GM21723 (cell line): ENCODE measurements at regions not wholly inside any gene's neighbourhood (a gene's known extent, or its start where the extent isn't known, plus 50 kb on each side); places are given as distances from the start of the nearest gene placed in this dataset.
A peak's percentile ranks its signal among the peaks of the same experiment; 100 is the strongest.
"Not testable (repeated sequence)": the region's sequence is repeated elsewhere in the genome, so short reads cannot be mapped to it uniquely, and the experiment has no call there.

ENCODE experiments used
- ATAC-seq: cut with Tn5 transposase; IDR thresholded peaks from one replicate; pipeline ENCODE4 v1.9.1; 2021; ENCODE audit warnings: mild to moderate bottlenecking, moderate library complexity; ENCODE audit not compliant: unreplicated experiment

- no peak for ATAC-seq
These were observed 93.2 kb downstream of the AKR1D1 start for GRCh38 chr7:138169441-138169851.

DNA sequence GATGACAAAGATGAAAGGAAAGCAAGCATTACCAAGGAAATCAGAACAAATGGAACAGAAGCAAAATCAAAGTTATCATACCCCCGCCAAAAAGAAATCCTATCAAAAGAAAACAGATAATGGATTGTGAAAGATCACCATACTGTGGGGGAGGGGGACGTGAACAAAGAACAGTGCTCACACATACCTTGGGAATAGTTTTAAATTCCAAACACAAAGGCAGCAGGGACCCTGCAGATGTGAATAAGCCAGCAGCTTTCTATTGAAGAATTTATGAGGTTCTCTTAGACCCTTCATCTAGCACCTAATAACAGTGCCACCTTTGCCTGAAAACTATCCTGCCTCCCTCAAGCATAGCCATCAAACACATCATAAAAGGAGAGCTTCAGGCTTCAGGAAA lies 94.0 kb downstream of the AKR1D1 start:
- ATAC-seq, result no peak

DNA sequence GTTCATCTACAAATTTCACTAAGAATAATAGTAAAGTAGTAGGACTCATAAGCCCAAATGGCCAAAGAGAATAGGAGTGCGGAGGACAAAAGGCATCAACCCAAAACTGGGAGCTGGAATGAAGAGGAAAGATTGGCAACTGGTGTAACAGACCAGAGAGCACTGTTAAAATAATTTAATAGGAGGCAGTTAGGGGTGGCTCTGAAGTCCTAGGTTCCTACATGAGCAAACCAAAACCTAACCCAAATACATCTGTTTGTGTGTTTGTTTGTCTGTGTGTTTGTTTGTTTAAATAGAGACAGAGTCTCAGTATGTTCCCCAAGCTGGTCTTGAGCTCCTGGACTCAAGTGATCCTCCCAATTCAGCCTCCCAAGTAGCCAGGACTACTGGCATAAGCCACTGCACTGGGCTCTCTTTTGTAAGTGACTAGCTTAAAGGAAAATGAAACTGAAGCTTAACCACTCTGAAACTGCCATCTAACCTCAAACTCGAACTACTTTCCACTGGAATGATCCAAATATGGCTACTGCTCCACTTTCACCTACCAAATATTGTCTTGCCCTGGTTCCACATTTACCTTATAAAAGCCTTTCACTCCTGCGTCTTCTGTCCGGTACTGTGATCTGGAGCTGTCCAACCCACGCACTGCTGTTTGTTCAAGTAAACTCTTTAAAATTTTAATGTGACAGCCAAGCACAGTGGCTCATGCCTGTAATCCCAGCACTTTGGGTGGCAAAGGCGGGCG lies 94.9 kb downstream of the AKR1D1 start:
- peak; percentile 98 for ATAC-seq

GRCh38 chr7:138173548-138173947 lies 97.3 kb downstream of the AKR1D1 start:
- ATAC-seq, result no peak

- no peak for ATAC-seq
These were observed 99.8 kb downstream of the AKR1D1 start for GRCh38 chr7:138176060-138176459.

DNA sequence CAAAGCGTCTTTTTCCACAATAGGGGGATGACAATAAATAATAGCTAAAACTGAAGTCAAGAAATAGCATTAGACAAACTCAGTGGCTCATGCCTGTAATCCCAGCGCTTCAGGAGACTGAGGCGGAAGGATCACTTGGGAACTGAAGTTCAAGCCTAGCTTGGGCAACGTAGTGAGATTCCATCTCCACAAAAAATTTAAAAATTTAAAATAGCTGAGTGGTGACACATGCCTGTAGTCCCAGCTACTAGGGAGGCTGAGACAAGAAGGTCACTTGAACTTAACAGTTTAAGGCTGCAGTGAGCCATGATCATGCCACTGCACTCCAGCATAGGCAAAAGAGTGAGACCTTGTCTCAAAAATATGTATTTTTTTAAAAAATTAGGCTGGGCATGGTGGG lies 107.9 kb downstream of the AKR1D1 start:
- ATAC-seq, result no peak

GRCh38 chr7:138185132-138185908 lies 109.1 kb downstream of the AKR1D1 start:
- no peak for ATAC-seq

DNA sequence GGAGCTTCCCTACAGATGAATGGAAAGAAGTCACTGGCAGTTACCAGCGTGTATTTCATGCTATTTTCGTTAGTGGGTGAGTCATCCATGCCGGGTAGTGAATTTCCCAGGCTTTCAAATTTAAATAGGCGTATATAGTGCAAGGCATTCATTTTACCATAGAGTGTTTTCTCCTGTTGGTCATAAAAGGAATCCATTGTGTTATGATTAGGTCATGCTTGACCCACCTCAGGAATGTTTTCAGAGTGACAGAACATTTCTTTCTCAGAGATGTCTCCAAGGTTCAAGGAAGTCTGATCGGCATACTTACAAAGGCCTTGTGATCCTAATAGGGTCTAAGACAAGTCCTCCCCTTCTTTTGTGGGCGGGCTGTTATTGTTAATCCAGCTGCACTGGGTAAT lies 110.7 kb downstream of the AKR1D1 start:
- ATAC-seq, result no peak

GRCh38 chr7:138188290-138188858 lies 112.1 kb downstream of the AKR1D1 start:
- no peak for ATAC-seq

- no peak for ATAC-seq
These were observed 118.3 kb downstream of the AKR1D1 start for GRCh38 chr7:138194567-138194966.

GRCh38 chr7:138195151-138195571 lies 118.9 kb downstream of the AKR1D1 start:
- ATAC-seq, result no peak

DNA sequence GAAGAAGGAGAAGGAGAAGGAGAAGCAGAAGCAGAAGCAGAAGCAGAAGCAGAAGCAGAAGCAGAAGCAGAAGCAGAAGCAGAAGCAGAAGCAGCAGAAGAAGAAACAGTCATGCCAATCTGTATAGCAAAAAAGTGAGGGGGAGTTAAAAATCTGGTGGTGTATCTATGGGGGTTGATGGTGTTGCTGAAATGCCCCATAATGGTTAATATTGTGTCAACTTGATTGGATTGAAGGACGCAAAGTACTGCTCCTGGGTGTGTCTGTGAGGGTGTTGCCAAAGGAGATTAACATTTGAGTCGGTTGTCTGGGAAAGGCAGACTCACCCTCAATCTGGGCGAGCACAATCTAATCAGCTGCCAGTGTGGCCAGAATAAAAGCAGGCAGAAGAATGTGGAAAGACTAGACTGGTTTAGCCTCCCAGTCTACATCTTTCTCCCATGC lies 120.3 kb downstream of the AKR1D1 start:
- ATAC-seq, result not testable (repeated sequence)

- no peak for ATAC-seq
These were observed 121.0 kb downstream of the AKR1D1 start for GRCh38 chr7:138196971-138197896.

DNA sequence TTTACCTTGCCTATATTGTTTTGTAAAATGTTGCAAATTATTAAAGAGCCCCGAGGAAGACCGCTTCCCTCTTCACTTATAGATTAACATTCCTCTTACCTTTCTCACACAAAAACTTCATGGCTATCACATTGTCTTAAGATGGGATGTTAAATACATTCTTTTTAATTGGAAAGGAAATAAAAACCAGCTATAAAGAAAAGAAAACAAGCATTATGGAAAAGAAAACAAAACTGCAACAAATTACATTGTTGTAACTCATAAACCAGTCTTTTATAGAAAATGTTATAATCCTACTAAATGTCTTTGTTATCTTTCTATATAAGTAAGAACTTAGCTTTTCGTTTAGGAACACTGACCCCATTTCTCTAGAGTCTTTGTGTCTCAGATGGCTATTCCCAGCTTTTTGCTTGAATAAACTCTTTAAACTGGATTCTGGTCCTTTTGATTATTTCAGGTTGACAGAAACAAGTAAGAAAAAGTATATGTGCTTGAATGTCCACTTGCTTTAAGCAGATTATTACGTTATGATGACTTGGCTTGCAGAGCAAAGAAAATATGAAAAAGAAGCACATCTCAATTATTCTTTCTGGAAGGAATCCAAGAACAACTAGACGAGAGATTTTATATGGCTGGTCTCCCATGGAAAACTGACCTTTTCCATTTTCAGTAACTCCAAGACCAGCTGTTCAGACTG lies 128.2 kb downstream of the AKR1D1 start:
- ATAC-seq, result no peak

- no peak for ATAC-seq
These were observed 128.7 kb downstream of the AKR1D1 start for GRCh38 chr7:138204982-138205298.

- ATAC-seq, result no peak
These were observed 129.4 kb downstream of the AKR1D1 start for GRCh38 chr7:138205614-138206150.

GRCh38 chr7:138207555-138207971 lies 131.3 kb downstream of the AKR1D1 start:
- ATAC-seq, result no peak

DNA sequence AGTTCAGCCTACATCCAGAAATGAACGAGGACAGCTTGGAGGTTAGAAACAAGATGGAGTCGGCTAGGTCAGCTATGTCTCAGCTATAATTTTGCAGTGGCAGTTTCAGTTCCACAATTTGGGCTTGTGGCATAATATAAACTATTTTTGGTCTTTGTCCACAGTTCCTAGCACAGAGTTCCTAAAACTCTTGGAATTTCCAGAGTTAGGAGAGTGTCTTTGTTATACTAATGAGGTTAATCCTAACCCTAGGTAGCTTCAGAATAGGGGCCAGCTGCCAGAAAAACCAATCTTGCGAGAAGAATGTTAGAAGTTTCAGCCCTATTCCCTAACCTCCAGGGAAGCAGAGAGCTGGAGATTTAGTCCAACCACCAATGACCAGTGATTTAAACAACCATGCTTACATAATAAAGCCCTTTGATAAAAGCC lies 131.9 kb downstream of the AKR1D1 start:
- ATAC-seq, result no peak

DNA sequence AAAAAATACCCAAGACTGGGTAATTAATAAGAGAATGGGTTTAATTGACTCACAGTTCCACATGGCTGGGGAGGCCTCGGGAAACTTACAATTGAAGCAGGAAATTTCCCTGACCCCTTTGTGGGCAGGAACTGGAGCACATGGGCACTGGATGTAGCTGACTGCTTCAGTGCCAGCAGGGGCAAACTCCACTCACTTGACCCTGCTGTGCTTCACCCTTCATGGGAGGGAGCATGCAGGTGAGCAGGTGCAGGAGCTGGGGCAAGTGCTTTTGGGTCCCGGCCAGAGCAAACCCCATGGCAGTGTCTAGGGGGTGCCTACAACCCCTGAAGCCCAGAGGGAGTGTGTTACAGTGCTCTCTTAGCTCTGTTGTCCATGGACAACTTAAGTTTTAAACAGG lies 132.6 kb downstream of the AKR1D1 start:
- no peak for ATAC-seq

GRCh38 chr7:138212314-138212713 lies 136.1 kb downstream of the AKR1D1 start:
- no peak for ATAC-seq
